ENCODE measurements at regions not wholly inside any gene's neighbourhood (a gene's known extent, or its start where the extent isn't known, plus 50 kb on each side); places are given as distances from the start of the nearest gene placed in this dataset.

- TF ChIP-seq CREB1 (IDR thresholded peaks at IDR 0.05) (no peak), CREB1 (CRISPR knock-in tag; IDR thresholded peaks at IDR 0.05) (no peak), NFE2L2 (IDR thresholded peaks at IDR 0.05; ENCODE audit: low read length) (no peak), RCOR2 (CRISPR knock-in tag; IDR thresholded peaks at IDR 0.05) (no peak), ZBTB25 (CRISPR knock-in tag; IDR thresholded peaks at IDR 0.05) (peak; percentile 38; the same call in 1 of the 2 replicates), TBL1XR1 (IDR thresholded peaks at IDR 0.05; ENCODE audit: borderline replicate concordance, low read length, partially characterized antibody) (no peak), FOXC1 (CRISPR knock-in tag; IDR thresholded peaks at IDR 0.05; ENCODE audit: borderline replicate concordance) (no peak), E2F5 (CRISPR knock-in tag; conservative IDR thresholded peaks at IDR 0.05) (no peak), ZNF260 (CRISPR knock-in tag; IDR thresholded peaks at IDR 0.05; ENCODE audit: borderline replicate concordance, low read depth) (no peak), YY1 (IDR thresholded peaks at IDR 0.05; ENCODE audit: insufficient read depth, insufficient replicate concordance, low read depth, low read length) (no peak), HOXA5 (CRISPR knock-in tag; IDR thresholded peaks at IDR 0.05) (no peak), ZBTB43 (CRISPR knock-in tag; conservative IDR thresholded peaks at IDR 0.05) (no peak), ZNF318 (CRISPR knock-in tag; IDR thresholded peaks at IDR 0.05) (no peak), HIVEP1 (CRISPR knock-in tag; IDR thresholded peaks at IDR 0.05) (no peak), PRMT3 (CRISPR knock-in tag; IDR thresholded peaks at IDR 0.05; ENCODE audit: borderline replicate concordance, low read depth) (no peak), TEAD3 (CRISPR knock-in tag; optimal IDR thresholded peaks at IDR 0.05; ENCODE audit: borderline replicate concordance) (peak; percentile 73), ZNF597 (CRISPR knock-in tag; IDR thresholded peaks at IDR 0.05) (no peak), ZNF101 (CRISPR knock-in tag; IDR thresholded peaks at IDR 0.05; ENCODE audit: borderline replicate concordance, low read depth) (no peak), KMT2B (CRISPR knock-in tag; IDR thresholded peaks at IDR 0.05) (no peak)
These were observed 132.5 kb upstream of the THBS1 start (continued) for GRCh38 chr15:39448409-39448808.
